ENCODE measurements at regions not wholly inside any gene's neighbourhood (a gene's known extent, or its start where the extent isn't known, plus 50 kb on each side); places are given as distances from the start of the nearest gene placed in this dataset.

DNA sequence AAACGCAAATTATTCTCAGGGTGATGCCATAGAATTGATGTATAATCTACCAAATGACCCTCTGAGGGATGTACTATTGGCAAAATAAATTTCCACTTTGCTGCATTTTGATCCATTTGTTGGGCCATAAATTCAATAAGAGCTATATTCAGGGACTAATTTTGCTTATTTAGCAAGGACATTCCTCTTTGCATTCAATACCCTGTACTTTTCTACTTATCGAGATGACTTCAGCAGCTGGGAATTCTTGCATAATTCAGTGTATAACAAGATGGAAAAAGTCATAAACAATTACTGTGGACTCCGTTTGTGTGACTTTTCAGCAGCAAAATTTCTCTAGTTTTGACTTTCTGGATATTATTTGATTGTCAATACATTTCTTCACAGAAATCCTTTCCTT, 744.7 kb upstream of the CCDC179 start:
- TF ChIP-seq, protein P1, sequence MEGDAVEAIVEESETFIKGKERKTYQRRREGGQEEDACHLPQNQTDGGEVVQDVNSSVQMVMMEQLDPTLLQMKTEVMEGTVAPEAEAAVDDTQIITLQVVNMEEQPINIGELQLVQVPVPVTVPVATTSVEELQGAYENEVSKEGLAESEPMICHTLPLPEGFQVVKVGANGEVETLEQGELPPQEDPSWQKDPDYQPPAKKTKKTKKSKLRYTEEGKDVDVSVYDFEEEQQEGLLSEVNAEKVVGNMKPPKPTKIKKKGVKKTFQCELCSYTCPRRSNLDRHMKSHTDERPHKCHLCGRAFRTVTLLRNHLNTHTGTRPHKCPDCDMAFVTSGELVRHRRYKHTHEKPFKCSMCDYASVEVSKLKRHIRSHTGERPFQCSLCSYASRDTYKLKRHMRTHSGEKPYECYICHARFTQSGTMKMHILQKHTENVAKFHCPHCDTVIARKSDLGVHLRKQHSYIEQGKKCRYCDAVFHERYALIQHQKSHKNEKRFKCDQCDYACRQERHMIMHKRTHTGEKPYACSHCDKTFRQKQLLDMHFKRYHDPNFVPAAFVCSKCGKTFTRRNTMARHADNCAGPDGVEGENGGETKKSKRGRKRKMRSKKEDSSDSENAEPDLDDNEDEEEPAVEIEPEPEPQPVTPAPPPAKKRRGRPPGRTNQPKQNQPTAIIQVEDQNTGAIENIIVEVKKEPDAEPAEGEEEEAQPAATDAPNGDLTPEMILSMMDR (IDR thresholded peaks at IDR 0.05; ENCODE audit: low read depth, low read length, poor library complexity, severe bottlenecking): no peak
- TF ChIP-seq EZH2phosphoT487 (IDR thresholded peaks at IDR 0.05; ENCODE audit: borderline replicate concordance, low read length): no peak

Measured in DOHH2 (cell line).